ES-I3 (cell line): ENCODE measurements at regions not wholly inside any gene's neighbourhood (a gene's known extent, or its start where the extent isn't known, plus 50 kb on each side); places are given as distances from the start of the nearest gene placed in this dataset.
"Not testable (repeated sequence)": the region's sequence is repeated elsewhere in the genome, so short reads cannot be mapped to it uniquely, and the experiment has no call there.

Source experiments
- H3K36me3 ChIP-seq: 2 replicates; pipeline ENCODE4 v1.6.1; 2013; ENCODE audit warnings: mild to moderate bottlenecking, low read length, control low read depth, moderate library complexity; ENCODE audit not compliant: insufficient read depth
- H3K4me1 ChIP-seq: 2 replicates; pipeline ENCODE4 v1.6.1; 2013; ENCODE audit warnings: mild to moderate bottlenecking, control low read depth, low read length; ENCODE audit not compliant: insufficient read depth
- H3K9ac ChIP-seq: 2 replicates; pipeline ENCODE4 v1.6.1; 2013; ENCODE audit warnings: low read depth, mild to moderate bottlenecking, low read length, moderate library complexity
- H3K9me3 ChIP-seq: 2 replicates; pipeline ENCODE4 v1.6.1; 2013; ENCODE audit warnings: mild to moderate bottlenecking, low read length, moderate library complexity; ENCODE audit not compliant: control insufficient read depth, insufficient read depth

- Histone ChIP-seq H3K36me3 (no peaks in the 10 kb centered on the region), H3K4me1 (peaks cover 19% of the 10 kb centered on the region; the same call in 1 of the 2 replicates), H3K9me3 (no peaks in the 10 kb centered on the region), H3K9ac (no peak overlapping the region)
Measured at GRCh38 chr19:14267224-14267741, 61.3 kb upstream of the ADGRL1 start.

DNA sequence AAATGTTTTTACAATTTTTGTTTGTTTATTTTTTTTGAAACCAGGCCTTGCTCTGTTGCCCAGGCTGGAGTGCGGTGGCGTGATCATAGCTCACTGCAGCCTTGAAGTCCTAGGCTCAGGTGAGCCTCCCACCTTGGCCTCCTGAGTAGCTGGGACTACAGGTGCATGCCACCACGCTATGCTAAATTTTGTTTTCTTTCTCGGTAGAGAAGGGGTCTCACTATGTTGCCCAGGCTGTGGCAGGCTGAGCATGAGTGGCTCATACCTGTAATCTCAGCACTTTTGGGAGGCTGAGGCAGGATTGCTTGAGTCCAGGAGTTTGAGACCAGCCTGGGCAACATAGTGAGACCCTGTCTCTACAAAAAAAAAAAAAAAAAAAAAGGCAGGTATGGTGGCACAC lies 60.2 kb upstream of the ADGRL1 start:
- H3K36me3 ChIP-seq, H3K9me3 ChIP-seq: not testable (repeated sequence)
- H3K4me1 ChIP-seq, result peaks cover 12% of the 10 kb centered on the region; the same call in 1 of the 2 replicates
- H3K9ac ChIP-seq, result peak overlapping the region; percentile 63; the same call in 1 of the 2 replicates

DNA sequence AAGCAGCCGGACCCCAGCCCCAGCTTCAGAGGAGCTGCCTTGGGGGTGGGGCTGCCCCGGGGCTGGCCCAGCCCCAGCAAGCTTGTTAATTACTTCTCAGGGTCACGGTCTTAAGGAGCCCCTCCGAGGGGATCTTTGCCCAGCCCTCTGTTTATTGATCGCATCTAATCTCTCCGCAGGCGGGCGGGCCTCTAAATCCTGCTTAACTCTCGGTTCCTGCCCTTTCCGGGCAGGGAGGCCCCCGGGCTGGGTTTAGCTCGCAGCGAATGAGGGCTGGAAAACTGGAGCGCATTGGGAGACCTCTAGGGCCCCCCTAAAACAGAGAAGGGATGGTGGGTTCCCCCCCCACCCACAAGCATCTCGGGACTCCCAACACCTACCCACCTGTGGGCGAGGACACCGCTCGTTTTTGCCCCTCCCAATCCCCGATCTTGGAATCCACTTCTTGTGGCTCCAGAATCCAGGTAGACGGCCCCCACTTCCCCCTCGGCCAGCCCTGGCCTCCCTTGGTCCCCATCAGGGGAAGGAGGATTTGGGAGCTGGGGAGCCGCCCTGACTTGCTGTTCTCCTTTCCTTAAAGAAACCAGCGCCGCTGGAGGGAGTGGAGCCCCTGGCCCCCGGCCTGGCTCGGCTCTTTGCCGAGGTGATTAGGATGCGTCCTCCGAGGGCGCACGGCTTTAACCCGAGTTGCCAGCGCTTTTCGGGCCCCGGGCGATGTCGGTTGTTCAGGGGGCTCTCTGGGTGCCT lies 59.5 kb upstream of the ADGRL1 start:
- Histone ChIP-seq H3K9ac (peak overlapping the region; percentile 63), H3K36me3 (no peaks in the 10 kb centered on the region)

GRCh38 chr19:14255902-14256649 lies 50.1 kb upstream of the ADGRL1 start:
- H3K9ac ChIP-seq, H3K36me3 ChIP-seq, H3K4me1 ChIP-seq, H3K9me3 ChIP-seq: not testable (repeated sequence)

More for the DNA sequence above, 59.5 kb upstream of the ADGRL1 start:
- Histone ChIP-seq H3K9me3 (no peaks in the 10 kb centered on the region), H3K4me1 (peaks cover 12% of the 10 kb centered on the region; the same call in 1 of the 2 replicates)
